22Rv1 (cell line): ENCODE measurements at regions not wholly inside any gene's neighbourhood (a gene's known extent, or its start where the extent isn't known, plus 50 kb on each side); places are given as distances from the start of the nearest gene placed in this dataset.

Experiments
- H3K27ac ChIP-seq: fragments of 450-650 bp; 2 replicates; pipeline ENCODE4 v1.5.1; 2017
- ZFX ChIP-seq: fragments of 450-650 bp; IDR thresholded peaks from 2 replicates; pipeline ENCODE4 v1.6.1; 2017; ENCODE audit warnings: antibody characterized with exemption, borderline replicate concordance
- TF ChIP-seq, protein P1 (sequence below): fragments of 450-650 bp; IDR thresholded peaks from 2 replicates; pipeline ENCODE4 v1.5.1; 2017; ENCODE audit warnings: mild to moderate bottlenecking

DNA sequence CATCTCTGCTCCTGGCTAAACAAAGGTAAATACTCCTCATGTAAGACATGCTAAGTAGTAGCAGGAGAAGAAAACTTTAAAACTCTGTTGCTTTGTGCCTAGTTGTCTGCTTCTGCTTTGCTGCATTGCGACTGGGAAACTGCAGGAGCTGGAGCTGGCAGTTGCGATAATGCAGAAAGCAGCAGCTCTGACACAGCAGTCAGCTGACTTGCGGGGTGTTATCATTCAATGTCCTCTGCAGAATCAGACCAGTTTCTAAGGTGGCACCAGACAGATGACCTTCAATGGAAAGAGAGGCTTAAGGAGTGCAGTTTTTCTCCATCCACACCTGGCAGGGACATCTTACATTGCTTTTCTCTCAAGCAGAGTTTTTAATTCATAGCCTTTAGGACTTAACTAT lies 69.9 kb upstream of the SOX4 start:
- TF ChIP-seq, protein P1, sequence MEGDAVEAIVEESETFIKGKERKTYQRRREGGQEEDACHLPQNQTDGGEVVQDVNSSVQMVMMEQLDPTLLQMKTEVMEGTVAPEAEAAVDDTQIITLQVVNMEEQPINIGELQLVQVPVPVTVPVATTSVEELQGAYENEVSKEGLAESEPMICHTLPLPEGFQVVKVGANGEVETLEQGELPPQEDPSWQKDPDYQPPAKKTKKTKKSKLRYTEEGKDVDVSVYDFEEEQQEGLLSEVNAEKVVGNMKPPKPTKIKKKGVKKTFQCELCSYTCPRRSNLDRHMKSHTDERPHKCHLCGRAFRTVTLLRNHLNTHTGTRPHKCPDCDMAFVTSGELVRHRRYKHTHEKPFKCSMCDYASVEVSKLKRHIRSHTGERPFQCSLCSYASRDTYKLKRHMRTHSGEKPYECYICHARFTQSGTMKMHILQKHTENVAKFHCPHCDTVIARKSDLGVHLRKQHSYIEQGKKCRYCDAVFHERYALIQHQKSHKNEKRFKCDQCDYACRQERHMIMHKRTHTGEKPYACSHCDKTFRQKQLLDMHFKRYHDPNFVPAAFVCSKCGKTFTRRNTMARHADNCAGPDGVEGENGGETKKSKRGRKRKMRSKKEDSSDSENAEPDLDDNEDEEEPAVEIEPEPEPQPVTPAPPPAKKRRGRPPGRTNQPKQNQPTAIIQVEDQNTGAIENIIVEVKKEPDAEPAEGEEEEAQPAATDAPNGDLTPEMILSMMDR, result no peak
- no peak for TF ChIP-seq ZFX
- no peak overlapping the region for H3K27ac ChIP-seq

DNA sequence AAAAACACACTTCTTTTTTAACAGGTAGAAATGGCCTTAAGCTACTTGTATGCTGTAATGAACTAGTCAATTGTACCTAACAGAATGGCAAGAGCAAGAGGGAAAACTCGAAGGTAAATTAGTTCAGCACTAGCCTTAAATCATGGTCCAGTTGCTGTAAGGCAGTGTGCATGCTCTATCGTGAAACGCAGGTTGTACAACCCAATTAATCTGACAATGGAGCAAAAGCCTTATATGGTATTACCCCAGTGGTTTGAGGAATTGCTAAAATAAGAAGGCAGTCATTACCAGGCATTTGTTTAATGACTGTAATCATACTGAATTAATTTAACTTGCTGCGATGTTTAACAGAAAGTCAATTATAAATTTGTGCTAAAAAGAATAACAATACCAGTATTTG lies 69.3 kb upstream of the SOX4 start:
- H3K27ac ChIP-seq, result no peak overlapping the region
- TF ChIP-seq, protein P1, result no peak
- TF ChIP-seq ZFX, result no peak

DNA sequence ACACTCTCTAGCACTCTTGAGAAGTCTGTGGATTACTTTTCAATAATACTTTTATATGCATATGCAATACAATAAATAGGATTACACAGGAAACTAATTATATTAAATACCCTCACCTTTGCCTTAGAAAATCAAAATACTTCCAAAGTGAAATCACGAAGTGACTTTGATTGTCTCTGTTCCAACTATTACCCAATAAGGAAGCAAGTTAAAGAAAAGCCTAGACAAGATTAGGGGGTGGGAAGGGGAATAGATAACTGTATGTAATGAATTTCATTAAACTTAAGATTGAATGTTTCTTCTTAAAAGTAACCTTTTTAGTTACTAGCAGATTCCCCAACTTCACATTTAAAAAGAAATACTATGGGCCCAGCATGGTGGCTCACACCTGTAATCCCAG lies 66.6 kb upstream of the SOX4 start:
- H3K27ac ChIP-seq, result no peak overlapping the region
- TF ChIP-seq, protein P1, result no peak
- TF ChIP-seq ZFX, result no peak

DNA sequence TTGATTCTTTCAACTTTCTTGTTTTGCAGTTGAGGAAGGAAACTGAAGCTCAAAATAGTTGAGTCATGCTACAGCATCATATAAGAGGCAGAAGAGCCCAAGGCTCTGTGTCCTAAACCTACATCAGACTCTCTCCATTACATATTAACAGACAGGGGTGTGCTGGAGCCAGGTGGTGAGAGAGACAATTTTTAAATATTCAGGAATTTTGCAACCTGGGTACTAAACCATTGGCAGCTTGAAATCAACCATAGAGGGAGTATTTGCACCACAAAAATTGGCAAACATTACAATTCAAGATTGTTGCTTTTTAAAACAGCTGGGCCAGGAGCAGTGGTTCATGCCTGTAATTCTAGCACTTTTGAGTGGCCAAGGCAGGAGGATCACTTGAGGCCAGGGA lies 65.8 kb upstream of the SOX4 start:
- no peak overlapping the region for H3K27ac ChIP-seq
- TF ChIP-seq, protein P1, result no peak
- no peak for TF ChIP-seq ZFX

DNA sequence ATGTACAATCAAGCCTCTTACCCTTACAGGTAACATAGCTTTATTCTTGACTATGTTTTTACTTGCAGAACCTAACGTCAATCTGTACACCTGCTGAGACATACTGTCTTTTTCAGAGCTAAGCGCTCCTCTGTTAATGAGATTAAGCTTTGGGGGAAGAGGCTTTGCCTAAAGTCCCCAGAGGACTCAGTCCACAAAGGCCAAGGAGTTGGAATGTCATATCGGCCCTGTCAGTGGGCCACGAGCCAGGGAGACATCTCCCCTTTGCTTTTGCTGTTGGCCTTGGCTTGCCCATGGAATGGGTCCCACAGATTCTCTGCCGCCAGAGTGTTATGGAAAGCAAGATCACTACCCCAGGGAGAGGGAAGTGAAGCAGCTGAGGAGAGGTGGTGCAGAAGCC lies 64.1 kb upstream of the SOX4 start:
- TF ChIP-seq, protein P1, result no peak
- TF ChIP-seq ZFX, result no peak
- no peak overlapping the region for H3K27ac ChIP-seq

DNA sequence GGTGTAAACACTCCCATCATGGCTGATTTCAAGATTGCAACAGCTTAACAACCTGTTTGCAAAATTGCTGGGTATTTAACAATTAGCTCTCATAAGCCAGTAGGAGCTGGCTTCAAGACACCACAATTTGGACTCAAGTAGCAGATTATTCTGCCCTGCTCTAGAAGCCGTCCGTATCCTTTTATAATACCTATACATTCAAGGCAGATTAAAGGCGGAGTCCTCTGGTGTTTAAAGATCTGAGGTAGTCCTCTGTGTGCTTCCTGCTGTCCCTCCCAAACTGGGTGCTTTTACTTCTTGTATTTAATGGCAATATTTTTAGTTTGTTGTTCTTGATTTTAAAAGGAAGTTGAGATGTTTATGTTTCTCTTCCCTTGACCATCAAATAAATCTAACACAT lies 62.2 kb upstream of the SOX4 start:
- TF ChIP-seq, protein P1, result no peak
- no peak for TF ChIP-seq ZFX
- H3K27ac ChIP-seq, result no peak overlapping the region

DNA sequence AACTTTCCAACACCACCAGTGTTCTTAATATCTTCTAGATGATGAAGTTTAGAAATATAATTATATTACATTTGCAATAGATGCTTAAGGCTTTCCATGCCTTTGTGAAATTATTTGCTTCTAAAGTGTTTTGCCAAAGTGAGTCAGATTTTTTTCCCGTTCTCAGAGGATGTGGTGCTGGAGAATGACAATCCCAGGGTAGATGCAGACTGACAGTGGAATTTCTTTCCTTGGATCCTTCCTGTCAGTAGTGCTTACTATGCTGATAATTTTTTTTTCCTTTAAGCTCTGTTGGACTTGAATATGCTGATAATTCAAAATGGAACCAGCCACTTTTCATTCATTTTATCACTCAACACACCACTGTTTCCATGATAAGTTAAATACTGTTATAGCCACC lies 59.9 kb upstream of the SOX4 start:
- TF ChIP-seq, protein P1, result no peak
- no peak for TF ChIP-seq ZFX
- H3K27ac ChIP-seq, result no peak overlapping the region
